Stimulated activated naive CD8-positive, alpha-beta T cell treated with anti-CD3 and anti-CD28 coated beads, Interleukin-15, amount 100 ng/mL, for 72 hours (primary cell): ENCODE measurements at regions not wholly inside any gene's neighbourhood (a gene's known extent, or its start where the extent isn't known, plus 50 kb on each side); places are given as distances from the start of the nearest gene placed in this dataset.

ENCODE experiments used
- ATAC-seq: fragments of 150-1000 bp; cut with Tn5 transposase; 2 replicates; pipeline ENCODE4 v1.10.0; 2021; ENCODE audit warnings: mild to moderate bottlenecking, moderate library complexity
- DNase-seq, 2 donors: peaks; one replicate each; pipeline ENCODE4 v3.0.0; 2021 to 2022
- H3K27ac Mint-ChIP-seq, 2 donors: one replicate each; pipeline ENCODE4 v1.8.0; 2022; ENCODE audit warnings: mild to moderate bottlenecking in 2 of 2, mixed read lengths in 2 of 2, moderate library complexity in 2 of 2
- H3K27me3 Mint-ChIP-seq: one replicate; pipeline ENCODE4 v1.8.0; 2022; ENCODE audit warnings: mixed read lengths
- H3K4me1 Mint-ChIP-seq: one replicate; pipeline ENCODE4 v1.8.0; 2022; ENCODE audit warnings: mild to moderate bottlenecking, mixed read lengths
- H3K4me3 Mint-ChIP-seq, 2 donors: one replicate each; pipeline ENCODE4 v1.8.0; 2022; ENCODE audit warnings: mild to moderate bottlenecking in 2 of 2, mixed read lengths in 2 of 2, moderate library complexity in 1 of 2
- H3K9me3 Mint-ChIP-seq, 2 donors: one replicate each; pipeline ENCODE4 v1.8.0; 2022; ENCODE audit warnings: mixed read lengths in 2 of 2

GRCh38 chr13:50552424-50552966 is 291.0 kb downstream of the DLEU7 start:
- DNase-seq (no peak), ATAC-seq (no peak)
- Mint-ChIP-seq H3K4me3 (no peak overlapping the region), H3K4me1 (no peaks in the 10 kb centered on the region), H3K27me3 (no peaks in the 10 kb centered on the region), H3K9me3 (peaks cover 0 to 6% of the 10 kb centered on the region in 2 donors), H3K27ac (no peak overlapping the region)

DNA sequence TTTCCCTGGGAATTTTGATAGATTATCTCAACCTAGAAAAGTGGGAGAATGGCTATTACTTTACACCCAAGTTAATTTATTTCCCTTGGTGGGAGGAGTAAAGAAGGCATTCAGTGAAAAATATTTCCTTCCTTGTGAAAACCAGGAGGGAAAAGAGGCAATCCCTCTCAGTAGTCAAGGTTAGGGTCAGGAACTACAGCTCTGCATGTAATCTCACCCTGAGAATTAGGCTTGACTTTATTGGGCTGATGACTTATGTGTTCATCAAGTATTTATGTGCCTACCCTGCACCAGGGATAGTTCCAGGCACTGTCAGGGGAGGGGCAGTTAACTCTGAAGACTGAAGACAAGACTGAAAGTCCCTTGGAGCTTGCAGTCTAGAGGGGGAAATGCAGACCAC is 281.8 kb downstream of the DLEU7 start:
- H3K27ac Mint-ChIP-seq = no peak overlapping the region

DNA sequence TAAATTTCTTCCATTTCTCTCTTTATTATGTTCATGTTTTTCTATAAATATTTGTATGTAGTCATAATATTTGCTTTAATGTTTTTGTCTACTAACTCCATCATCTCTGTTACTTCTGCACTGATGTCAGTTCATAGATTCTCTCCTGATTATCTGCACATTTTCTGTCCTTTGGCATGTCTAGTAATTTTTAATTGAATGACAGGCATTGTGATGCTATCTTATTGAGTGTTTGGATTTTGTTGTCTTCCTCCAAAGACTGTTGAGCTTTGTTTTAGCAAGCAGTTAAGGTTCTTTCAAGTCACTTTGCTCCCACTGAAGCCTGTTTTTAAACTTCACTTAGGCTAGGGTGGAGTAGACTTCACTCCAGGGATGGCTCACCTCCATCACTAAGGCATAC is 276.8 kb downstream of the DLEU7 start:
- Mint-ChIP-seq H3K4me1 (no peaks in the 10 kb centered on the region), H3K27me3 (peaks cover 7% of the 10 kb centered on the region), H3K9me3 (peaks cover 6 to 10% of the 10 kb centered on the region in 2 donors), H3K27ac (no peak overlapping the region), H3K4me3 (no peak overlapping the region)
- DNase-seq (no peak), ATAC-seq (no peak)

More for the DNA sequence above, 281.8 kb downstream of the DLEU7 start:
- DNase-seq (no peak), ATAC-seq (no peak)
- H3K9me3 Mint-ChIP-seq = peaks cover 0 to 3% of the 10 kb centered on the region in 2 donors
- H3K4me1 Mint-ChIP-seq = no peaks in the 10 kb centered on the region
- H3K27me3 Mint-ChIP-seq = no peaks in the 10 kb centered on the region
- no peak overlapping the region for H3K4me3 Mint-ChIP-seq

DNA sequence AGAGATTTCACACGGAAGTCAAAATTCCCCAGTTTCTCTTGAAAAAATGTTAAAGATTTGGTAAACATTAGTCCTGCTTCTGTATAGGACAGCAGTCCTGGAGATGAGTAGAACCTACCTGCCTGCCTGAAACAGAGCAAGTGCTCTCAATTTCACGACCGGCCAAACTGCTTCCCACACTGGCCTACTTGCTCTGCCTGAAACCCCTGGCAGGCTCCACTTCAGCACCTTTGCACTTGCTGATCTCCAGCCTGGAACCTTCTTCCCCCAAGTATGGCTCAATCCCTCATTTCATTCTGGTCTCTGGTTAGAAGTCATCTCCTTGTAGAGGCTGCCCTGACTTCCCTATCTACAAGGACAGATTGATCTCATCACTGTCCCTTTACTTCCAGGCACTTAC is 271.4 kb downstream of the DLEU7 start:
- Mint-ChIP-seq H3K4me1 (peaks cover 7% of the 10 kb centered on the region), H3K27me3 (peaks cover 7% of the 10 kb centered on the region), H3K4me3 (no peak overlapping the region), H3K9me3 (peaks cover 3 to 6% of the 10 kb centered on the region in 2 donors), H3K27ac (no peak overlapping the region)
- no peak for ATAC-seq
- DNase-seq = no peak

DNA sequence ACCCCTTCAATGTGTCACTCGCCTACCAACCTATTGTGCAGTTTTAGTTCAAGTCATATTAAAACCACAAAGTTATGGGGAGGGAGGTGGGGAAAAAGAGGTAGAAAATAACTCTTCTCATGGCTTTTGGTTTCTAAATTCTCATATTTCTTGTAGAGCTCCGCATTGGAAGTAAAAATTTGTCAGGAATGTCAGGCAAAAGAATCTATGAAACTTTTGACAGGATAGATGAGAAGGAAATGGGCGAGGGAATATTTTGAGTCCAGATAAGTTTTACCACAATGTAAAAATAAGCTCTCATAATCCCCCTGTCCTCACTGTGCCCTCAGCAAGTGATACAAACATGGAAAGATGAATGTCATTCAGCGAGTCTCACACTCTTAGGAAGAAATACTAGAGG is 270.4 kb downstream of the DLEU7 start:
- Mint-ChIP-seq H3K27me3 (no peaks in the 10 kb centered on the region), H3K4me1 (peaks cover 7% of the 10 kb centered on the region), H3K4me3 (no peak overlapping the region), H3K9me3 (peaks cover 0 to 6% of the 10 kb centered on the region in 2 donors), H3K27ac (no peak overlapping the region)
- ATAC-seq (no peak), DNase-seq (no peak)

- peak overlapping the region in 1 of 2 donors; percentile 24 for H3K27ac Mint-ChIP-seq
- H3K27me3 Mint-ChIP-seq = no peaks in the 10 kb centered on the region
- H3K9me3 Mint-ChIP-seq = peaks cover 0 to 6% of the 10 kb centered on the region in 2 donors
- DNase-seq = no peak
- H3K4me1 Mint-ChIP-seq = peaks cover 7% of the 10 kb centered on the region
- H3K4me3 Mint-ChIP-seq = no peak overlapping the region
- no peak for ATAC-seq
Measured at GRCh38 chr13:50574731-50575130, 268.8 kb downstream of the DLEU7 start.

DNA sequence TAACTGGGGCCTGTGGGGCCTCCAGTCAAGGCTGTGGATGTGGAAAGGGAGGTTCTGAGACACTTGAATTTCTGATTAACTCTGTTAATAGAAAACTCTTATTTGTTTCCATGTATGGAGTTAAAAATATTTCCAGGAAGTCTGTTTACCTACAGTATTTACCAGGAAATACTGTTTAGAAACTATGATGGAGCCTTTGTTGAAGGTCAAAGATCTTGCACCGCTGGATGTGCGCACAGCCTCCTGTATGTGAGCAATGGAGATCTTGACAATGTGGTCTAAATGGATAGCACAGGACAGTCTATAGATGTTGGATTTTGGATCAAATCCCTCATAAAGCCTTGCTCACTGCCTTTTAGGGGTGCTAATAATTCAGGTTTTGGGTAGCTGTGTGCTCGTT is 268.4 kb downstream of the DLEU7 start:
- Mint-ChIP-seq H3K9me3 (peaks cover 0 to 6% of the 10 kb centered on the region in 2 donors), H3K4me3 (no peak overlapping the region)

DNA sequence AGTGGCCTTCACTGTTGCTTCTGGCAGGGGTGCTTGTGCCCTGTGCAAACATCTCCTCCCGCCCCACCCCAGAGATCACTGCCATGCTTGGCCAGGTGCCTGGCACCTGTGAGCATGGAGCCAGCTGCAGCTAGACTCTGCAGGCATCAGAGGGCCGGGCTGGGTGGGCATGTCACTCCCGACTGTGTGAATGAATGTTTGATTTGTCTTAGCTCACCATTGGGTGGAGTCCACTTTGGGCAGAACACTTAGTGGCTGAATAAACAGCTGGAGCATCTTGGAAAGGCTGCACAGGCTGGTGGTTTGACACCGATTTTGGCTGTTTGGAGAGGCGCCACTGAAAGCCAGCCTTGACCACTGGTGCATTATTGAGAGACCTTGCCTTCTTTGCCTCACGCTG is 267.3 kb downstream of the DLEU7 start:
- DNase-seq (no peak), ATAC-seq (no peak)
- Mint-ChIP-seq H3K27ac (no peak overlapping the region), H3K4me1 (peaks cover 14% of the 10 kb centered on the region), H3K4me3 (no peak overlapping the region), H3K9me3 (peaks cover 0 to 4% of the 10 kb centered on the region in 2 donors), H3K27me3 (no peaks in the 10 kb centered on the region)

More for the DNA sequence above, 268.4 kb downstream of the DLEU7 start:
- DNase-seq = no peak
- peaks cover 7% of the 10 kb centered on the region for H3K4me1 Mint-ChIP-seq
- no peaks in the 10 kb centered on the region for H3K27me3 Mint-ChIP-seq
- no peak for ATAC-seq
- H3K27ac Mint-ChIP-seq = peak overlapping the region in 1 of 2 donors; percentile 24

GRCh38 chr13:50577806-50578205 is 265.7 kb downstream of the DLEU7 start:
- no peak overlapping the region for H3K4me3 Mint-ChIP-seq
- H3K9me3 Mint-ChIP-seq = no peaks in the 10 kb centered on the region
- H3K4me1 Mint-ChIP-seq = peaks cover 15% of the 10 kb centered on the region
- ATAC-seq (no peak), DNase-seq (no peak)
- no peaks in the 10 kb centered on the region for H3K27me3 Mint-ChIP-seq
- H3K27ac Mint-ChIP-seq = no peak overlapping the region

DNA sequence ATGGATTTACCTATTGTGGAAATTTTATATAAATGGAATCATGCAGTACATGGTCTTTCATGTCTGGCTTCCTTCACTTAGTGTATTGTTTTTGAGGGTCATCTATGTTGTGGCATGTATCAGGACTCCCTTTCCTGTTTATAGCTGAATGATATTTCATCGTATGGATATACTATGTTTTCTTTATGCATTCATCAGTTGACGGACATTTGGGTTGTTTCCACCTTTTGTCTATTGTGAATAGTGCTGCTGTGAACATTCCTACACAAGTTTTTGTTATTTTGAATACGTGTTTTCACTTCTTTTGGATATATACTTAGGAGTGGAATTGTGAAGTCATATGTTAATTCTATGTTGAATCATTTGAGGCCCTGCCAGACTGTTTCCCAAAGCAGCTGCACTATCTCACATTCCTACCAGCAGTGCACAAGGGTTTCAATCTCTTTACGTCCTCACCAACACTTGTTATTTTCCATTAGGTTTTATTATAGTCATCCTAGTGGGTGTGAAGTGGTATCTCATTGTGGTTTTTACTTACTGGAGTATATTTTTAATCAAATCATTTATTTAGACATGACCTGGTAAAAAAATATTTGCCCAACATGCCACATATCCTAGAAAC is 262.7 kb downstream of the DLEU7 start:
- Mint-ChIP-seq H3K27ac (no peak overlapping the region), H3K9me3 (no peaks in the 10 kb centered on the region), H3K27me3 (no peaks in the 10 kb centered on the region), H3K4me3 (no peak overlapping the region), H3K4me1 (peaks cover 8% of the 10 kb centered on the region)
- DNase-seq (no peak), ATAC-seq (no peak)

- peaks cover 8% of the 10 kb centered on the region for H3K4me1 Mint-ChIP-seq
- no peak overlapping the region for H3K27ac Mint-ChIP-seq
- ATAC-seq = no peak
- H3K27me3 Mint-ChIP-seq = no peaks in the 10 kb centered on the region
- H3K4me3 Mint-ChIP-seq = no peak overlapping the region
- no peak for DNase-seq
- H3K9me3 Mint-ChIP-seq = no peaks in the 10 kb centered on the region
Measured at GRCh38 chr13:50581586-50582196, 261.8 kb downstream of the DLEU7 start.

- no peak overlapping the region for H3K27ac Mint-ChIP-seq
- H3K27me3 Mint-ChIP-seq = no peaks in the 10 kb centered on the region
- ATAC-seq (no peak), DNase-seq (no peak)
- H3K4me3 Mint-ChIP-seq = no peak overlapping the region
- no peaks in the 10 kb centered on the region for H3K9me3 Mint-ChIP-seq
- H3K4me1 Mint-ChIP-seq = peaks cover 22% of the 10 kb centered on the region
Measured at GRCh38 chr13:50584856-50585580, 258.5 kb downstream of the DLEU7 start.

DNA sequence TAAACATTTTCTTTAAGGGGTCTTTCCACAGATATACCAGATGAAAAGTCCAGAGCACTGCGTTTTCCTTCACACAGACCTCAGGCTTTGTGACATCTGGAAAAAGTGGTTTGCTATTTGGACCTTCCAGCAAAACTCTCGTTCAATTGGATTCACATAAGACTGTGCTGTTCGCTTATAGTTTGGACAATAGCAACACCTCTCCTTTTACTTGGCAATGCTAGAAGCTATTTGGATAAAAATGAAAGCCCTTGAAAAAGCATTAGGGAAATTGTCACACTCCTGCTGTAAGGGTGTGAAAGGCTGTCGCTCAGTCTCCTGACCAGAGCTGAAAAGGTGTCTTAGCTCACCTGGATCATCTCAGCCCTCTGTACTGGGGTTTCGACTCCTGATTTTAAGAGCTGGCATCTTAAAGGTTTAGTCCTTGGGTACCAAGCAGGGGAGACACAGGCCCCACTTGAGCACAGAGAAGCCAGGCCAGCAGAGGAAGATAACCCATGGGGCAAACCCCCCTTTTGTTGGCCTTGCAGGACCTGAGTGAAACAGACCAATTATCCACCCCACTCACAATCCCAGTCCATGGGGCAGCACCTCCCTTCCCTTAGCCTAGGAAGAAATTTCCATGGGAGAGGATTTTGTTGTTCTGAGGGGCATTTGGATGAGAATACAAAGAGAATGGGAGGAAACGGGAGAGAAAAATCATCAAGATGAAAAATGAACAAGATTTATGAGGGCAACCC is 257.6 kb downstream of the DLEU7 start:
- Mint-ChIP-seq H3K4me3 (no peak overlapping the region), H3K27me3 (no peaks in the 10 kb centered on the region), H3K27ac (no peak overlapping the region), H3K4me1 (peaks cover 26% of the 10 kb centered on the region), H3K9me3 (no peaks in the 10 kb centered on the region)
- ATAC-seq (no peak), DNase-seq (no peak)

DNA sequence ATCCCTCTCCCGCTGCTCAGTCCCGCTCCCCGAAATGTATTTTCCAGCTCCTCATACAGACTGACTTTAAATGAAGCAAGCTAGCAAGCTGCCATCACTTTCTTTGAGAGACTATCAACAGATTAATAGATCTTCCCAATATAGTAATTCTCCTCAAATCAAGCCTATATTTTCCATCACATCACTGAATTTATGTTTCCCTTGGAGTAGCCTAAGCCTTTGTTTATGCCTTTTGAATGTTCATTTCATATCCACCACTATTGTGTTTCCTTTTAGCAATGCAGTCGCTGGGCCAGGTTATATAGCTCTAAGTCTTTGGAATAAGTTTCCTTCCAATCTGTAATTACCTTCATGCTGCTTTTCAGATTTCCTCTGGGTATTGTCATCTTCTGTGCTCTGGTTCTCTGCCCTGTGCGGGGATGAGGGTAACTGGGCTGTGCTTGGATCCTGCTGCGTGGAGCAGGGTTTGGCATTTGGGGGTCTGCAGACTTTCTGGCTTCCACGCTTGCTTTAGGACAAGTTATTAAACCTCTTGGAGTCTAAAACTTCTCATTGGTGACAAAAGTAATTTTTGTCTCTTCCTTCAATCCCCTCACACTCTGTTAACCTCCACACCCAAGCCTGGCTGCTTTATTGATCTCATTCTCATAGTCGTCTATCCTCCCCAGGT is 256.9 kb downstream of the DLEU7 start:
- no peaks in the 10 kb centered on the region for H3K27me3 Mint-ChIP-seq
- peaks cover 24% of the 10 kb centered on the region for H3K4me1 Mint-ChIP-seq

GRCh38 chr13:50587115-50587514 is 256.4 kb downstream of the DLEU7 start:
- no peak overlapping the region for H3K27ac Mint-ChIP-seq
- H3K4me3 Mint-ChIP-seq = no peak overlapping the region
- no peaks in the 10 kb centered on the region for H3K27me3 Mint-ChIP-seq
- DNase-seq (no peak), ATAC-seq (no peak)
- peaks cover 24% of the 10 kb centered on the region for H3K4me1 Mint-ChIP-seq
- no peaks in the 10 kb centered on the region for H3K9me3 Mint-ChIP-seq

More for the DNA sequence above, 256.9 kb downstream of the DLEU7 start:
- no peaks in the 10 kb centered on the region for H3K9me3 Mint-ChIP-seq
- DNase-seq (no peak), ATAC-seq (no peak)
- H3K27ac Mint-ChIP-seq = no peak overlapping the region
- H3K4me3 Mint-ChIP-seq = no peak overlapping the region
